Muscle of leg (tissue), 3 donors: ENCODE measurements at regions not wholly inside any gene's neighbourhood (a gene's known extent, or its start where the extent isn't known, plus 50 kb on each side); places are given as distances from the start of the nearest gene placed in this dataset.
A peak's percentile ranks its signal among the peaks of the same experiment; 100 is the strongest.

Experiments
- DNase-seq: peaks from one replicate; pipeline ENCODE4 v3.0.0; 2013
- H3K27ac ChIP-seq: one replicate; pipeline ENCODE4 v1.5.1; 2013; ENCODE audit warnings: mild to moderate bottlenecking, low read length, control low read depth
- H3K27me3 ChIP-seq: one replicate; pipeline ENCODE4 v1.6.1; 2013; ENCODE audit warnings: low read length; ENCODE audit not compliant: control insufficient read depth, insufficient read depth
- H3K36me3 ChIP-seq: one replicate; pipeline ENCODE4 v1.6.1; 2013; ENCODE audit warnings: low read length; ENCODE audit not compliant: control insufficient read depth, insufficient read depth
- H3K4me1 ChIP-seq: one replicate; pipeline ENCODE4 v1.6.1; 2013; ENCODE audit warnings: low read length; ENCODE audit not compliant: control insufficient read depth, insufficient read depth
- H3K4me3 ChIP-seq: one replicate; pipeline ENCODE4 v1.5.1; 2013; ENCODE audit warnings: low read length, control low read depth
- H3K9me3 ChIP-seq: replicated peaks from 2 replicates; pipeline ENCODE4 v1.6.1; 2013; ENCODE audit warnings: low read depth, low read length; ENCODE audit not compliant: control insufficient read depth
- WGBS: methylation state at CpG from one replicate; pipeline ENCODE4 v1.1.5; 2013; ENCODE audit warnings: missing lambda C conversion rate; ENCODE audit not compliant: insufficient coverage; 5-methylcytosine and 5-hydroxymethylcytosine counted together

GRCh38 chr4:38612646-38613414 lies 51.2 kb upstream of the KLF3 start:
- Histone ChIP-seq H3K27ac (no peak overlapping the region), H3K4me3 (no peak overlapping the region), H3K4me1 (peaks cover 8% of the 10 kb centered on the region), H3K36me3 (no peaks in the 10 kb centered on the region), H3K9me3 (no peaks in the 10 kb centered on the region), H3K27me3 (no peaks in the 10 kb centered on the region)
- WGBS, result 14% methylated on average over 1 of the region's 6 CpGs
- peak; percentile 59 for DNase-seq
